HCT116 (cell line): ENCODE measurements at regions not wholly inside any gene's neighbourhood (a gene's known extent, or its start where the extent isn't known, plus 50 kb on each side); places are given as distances from the start of the nearest gene placed in this dataset.
"Not testable (repeated sequence)": the region's sequence is repeated elsewhere in the genome, so short reads cannot be mapped to it uniquely, and the experiment has no call there.

Experiments used
- ATF3 ChIP-seq: IDR thresholded peaks from 2 replicates; pipeline ENCODE4 v1.6.1; 2012
- CEBPB ChIP-seq: IDR thresholded peaks from 2 replicates; pipeline ENCODE4 v1.6.1; 2012; ENCODE audit warnings: low read depth
- CTCF ChIP-seq, 3 experiments: fragments of 200-600 bp in 1 of 3; sonication (generic) in 1 of 3; IDR thresholded peaks in 2 of 3; conservative IDR thresholded peaks in 1 of 3; 2 replicates each; pipeline ENCODE4 v1.5.1; 2012 to 2017; ENCODE audit warnings: low read depth in 2 of 3, low read length in 2 of 3, antibody characterized with exemption in 1 of 3, borderline replicate concordance in 1 of 3, control low read depth in 1 of 3, mild to moderate bottlenecking in 1 of 3, mixed read lengths in 1 of 3, mixed run types in 1 of 3, moderate library complexity in 1 of 3; ENCODE audit not compliant: insufficient read depth in 1 of 3
- EGR1 ChIP-seq: IDR thresholded peaks from 2 replicates; pipeline ENCODE4 v1.6.1; 2012; ENCODE audit warnings: low read depth
- EZH2 ChIP-seq: fragments of 200-600 bp; sonication (generic); IDR thresholded peaks from 2 replicates; pipeline ENCODE4 v1.6.1; 2017; ENCODE audit warnings: antibody characterized with exemption, mixed run types
- JUND ChIP-seq: IDR thresholded peaks from 2 replicates; pipeline ENCODE4 v1.6.1; 2012
- POLR2A ChIP-seq: IDR thresholded peaks from 2 replicates; pipeline ENCODE4 v1.7.0; 2011; ENCODE audit warnings: borderline replicate concordance; ENCODE audit not compliant: insufficient read depth, insufficient read length; ENCODE audit errors: extremely low read depth
- POLR2AphosphoS5 ChIP-seq: IDR thresholded peaks from 2 replicates; pipeline ENCODE4 v1.6.1; 2011; ENCODE audit warnings: mild to moderate bottlenecking, low read depth, low read length, moderate library complexity
- REST ChIP-seq: IDR thresholded peaks from 2 replicates; pipeline ENCODE4 v1.6.1; 2012; ENCODE audit warnings: low read depth
- SIN3A ChIP-seq: IDR thresholded peaks from 2 replicates; pipeline ENCODE4 v1.6.1; 2012; ENCODE audit warnings: low read depth
- SP1 ChIP-seq: IDR thresholded peaks from 2 replicates; pipeline ENCODE4 v1.6.1; 2012; ENCODE audit warnings: low read depth
- YY1 ChIP-seq: IDR thresholded peaks from 2 replicates; pipeline ENCODE4 v1.6.1; 2011; ENCODE audit warnings: low read length, low read depth, moderate library complexity, mild to moderate bottlenecking; ENCODE audit not compliant: insufficient replicate concordance; ENCODE audit errors: extremely low read depth
- ZNF274 ChIP-seq: fragments of 200-500 bp; sonication (Bioruptor generic); IDR thresholded peaks from 2 replicates; pipeline ENCODE4 v1.6.1; 2014; ENCODE audit warnings: mild to moderate bottlenecking, low read depth, low read length, inconsistent platforms

- not testable (repeated sequence) for TF ChIP-seq EZH2; YY1; SP1; CTCF (IDR thresholded peaks at IDR 0.05 in 2 of 3, conservative IDR thresholded peaks at IDR 0.05 in 1 of 3; ENCODE audit: borderline replicate concordance in 1 of 3, insufficient read depth in 1 of 3, low read depth in 2 of 3, low read length in 2 of 3); POLR2A; EGR1; ZNF274; JUND; POLR2AphosphoS5; CEBPB; ATF3; REST; SIN3A
Observed at GRCh38 chr3:182425926-182426718, 367.2 kb upstream of the ATP11B start.
